Activated CD8-positive, alpha-beta T cell treated with anti-CD3 and anti-CD28 coated beads, Interleukin-2, amount 10 ng/mL, durations not matched to agents 7 days and 5 days (primary cell): ENCODE measurements at regions not wholly inside any gene's neighbourhood (a gene's known extent, or its start where the extent isn't known, plus 50 kb on each side); places are given as distances from the start of the nearest gene placed in this dataset.

Experiments
- ATAC-seq: fragments of 150-1000 bp; cut with Tn5 transposase; one replicate; pipeline ENCODE4 v1.10.0; 2021; ENCODE audit warnings: moderate library complexity
- CTCF ChIA-PET: fragments of 350-600 bp; sonication (Branson Sonifier 250); formaldehyde crosslinking; loops from one replicate; lab custom pipeline; 2021; ENCODE audit warnings: antibody characterized with exemption; lab: Charles Lee
- POLR2A ChIA-PET: fragments of 350-600 bp; sonication (Branson Sonifier 250); formaldehyde crosslinking; loops from one replicate; lab custom pipeline; 2021; ENCODE audit warnings: antibody characterized with exemption; lab: Charles Lee
- DNase-seq: peaks from one replicate; pipeline ENCODE4 v3.0.0-alpha.2; 2020
- H3K27ac Mint-ChIP-seq: one replicate; pipeline ENCODE4 v1.8.0; 2021; ENCODE audit warnings: mild to moderate bottlenecking, mixed read lengths
- H3K27me3 Mint-ChIP-seq: one replicate; pipeline ENCODE4 v1.8.0; 2021; ENCODE audit warnings: low read depth, mixed read lengths
- H3K36me3 Mint-ChIP-seq: one replicate; pipeline ENCODE4 v1.8.0; 2021; ENCODE audit warnings: low read depth, mixed read lengths
- H3K4me1 Mint-ChIP-seq: one replicate; pipeline ENCODE4 v1.8.0; 2021; ENCODE audit warnings: low read depth, mixed read lengths
- H3K4me3 Mint-ChIP-seq: one replicate; pipeline ENCODE4 v1.8.0; 2021; ENCODE audit warnings: mild to moderate bottlenecking, mixed read lengths
- H3K9me3 Mint-ChIP-seq: one replicate; pipeline ENCODE4 v1.8.0; 2022; ENCODE audit warnings: mixed read lengths; ENCODE audit not compliant: insufficient read depth

GRCh38 chr11:115930886-115931547 is 426.8 kb upstream of the CADM1 start:
- no peak for DNase-seq
- Mint-ChIP-seq H3K27ac (no peak overlapping the region), H3K4me1 (no peaks in the 10 kb centered on the region), H3K36me3 (no peaks in the 10 kb centered on the region), H3K9me3 (no peaks in the 10 kb centered on the region), H3K4me3 (no peak overlapping the region), H3K27me3 (no peaks in the 10 kb centered on the region)
- no peak for ATAC-seq
- CTCF ChIA-PET = no interaction called here
- POLR2A ChIA-PET = no interaction called here

- Mint-ChIP-seq H3K4me3 (no peak overlapping the region), H3K27ac (no peak overlapping the region)
Observed at GRCh38 chr11:115930291-115930690, 426.1 kb upstream of the CADM1 start.

DNA sequence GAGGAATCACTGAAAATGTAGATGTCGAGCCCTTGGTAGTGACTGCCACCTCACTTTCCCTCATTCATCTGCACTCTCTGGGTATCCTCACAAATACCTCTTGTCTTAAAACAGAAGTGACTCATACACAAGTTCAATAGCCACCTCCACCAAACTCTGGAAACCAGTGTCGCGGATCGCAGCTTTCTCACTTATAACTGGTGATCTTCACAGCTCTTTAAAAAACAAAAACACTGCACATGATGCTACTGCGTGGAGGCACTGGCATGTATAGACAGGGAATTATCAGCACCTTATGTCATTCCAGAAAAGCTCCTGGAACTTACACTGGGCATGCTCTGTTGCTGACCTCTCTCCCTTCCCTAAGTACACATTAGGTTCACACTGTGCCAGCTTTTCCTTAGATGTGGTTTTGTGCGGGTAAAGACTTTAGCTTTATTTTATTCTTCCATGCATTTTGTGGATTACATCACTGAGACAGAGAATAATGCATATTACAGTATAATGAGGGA is 425.5 kb upstream of the CADM1 start:
- H3K4me1 Mint-ChIP-seq = no peaks in the 10 kb centered on the region
- H3K27me3 Mint-ChIP-seq = no peaks in the 10 kb centered on the region
- CTCF ChIA-PET = no interaction called here

More at GRCh38 chr11:115930291-115930690, 426.1 kb upstream of the CADM1 start:
- DNase-seq = no peak
- ATAC-seq = no peak
- no peaks in the 10 kb centered on the region for H3K27me3 Mint-ChIP-seq
- ChIA-PET CTCF (no interaction called here), POLR2A (no interaction called here)
- H3K9me3 Mint-ChIP-seq = no peaks in the 10 kb centered on the region
- no peaks in the 10 kb centered on the region for H3K4me1 Mint-ChIP-seq
- no peaks in the 10 kb centered on the region for H3K36me3 Mint-ChIP-seq

GRCh38 chr11:115928811-115929210 is 424.6 kb upstream of the CADM1 start:
- H3K4me3 Mint-ChIP-seq = no peak overlapping the region
- no peak for ATAC-seq

More for the DNA sequence above, 425.5 kb upstream of the CADM1 start:
- Mint-ChIP-seq H3K27ac (no peak overlapping the region), H3K4me3 (no peak overlapping the region), H3K36me3 (no peaks in the 10 kb centered on the region), H3K9me3 (no peaks in the 10 kb centered on the region)
- ATAC-seq (no peak), DNase-seq (no peak)
- POLR2A ChIA-PET = no interaction called here

DNA sequence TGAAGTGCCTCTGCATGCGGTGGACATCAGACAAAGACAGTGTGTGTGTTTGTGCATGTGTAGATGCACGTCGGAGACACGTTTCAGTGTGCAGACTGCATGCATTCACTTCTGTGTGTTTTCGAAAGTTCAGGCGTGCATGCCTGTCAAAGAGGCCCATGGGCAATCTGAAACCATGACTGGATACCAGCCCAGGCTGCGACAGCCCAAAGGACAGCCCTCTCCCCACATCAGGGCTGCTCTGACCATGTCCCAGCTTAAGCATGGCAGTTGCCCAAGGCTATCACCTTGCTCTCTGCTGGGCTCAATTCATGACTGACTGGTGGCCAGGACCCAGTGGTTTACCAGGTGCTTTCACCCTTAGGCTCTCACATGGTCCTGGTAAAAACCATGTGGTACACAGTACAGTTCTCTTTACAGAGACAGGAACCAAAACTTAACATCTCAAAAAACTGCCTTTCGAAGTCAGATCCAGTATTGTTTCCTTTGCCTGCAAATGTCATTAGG is 423.7 kb upstream of the CADM1 start:
- no peak for ATAC-seq
- DNase-seq = no peak
- H3K27ac Mint-ChIP-seq = no peak overlapping the region
- no peaks in the 10 kb centered on the region for H3K4me1 Mint-ChIP-seq
- no peak overlapping the region for H3K4me3 Mint-ChIP-seq
- ChIA-PET CTCF (no interaction called here), POLR2A (no interaction called here)
- H3K9me3 Mint-ChIP-seq = peaks cover 5% of the 10 kb centered on the region
- H3K36me3 Mint-ChIP-seq = no peaks in the 10 kb centered on the region
- H3K27me3 Mint-ChIP-seq = no peaks in the 10 kb centered on the region

More at GRCh38 chr11:115928811-115929210, 424.6 kb upstream of the CADM1 start:
- CTCF ChIA-PET = no interaction called here
- no peak for DNase-seq
- no peak overlapping the region for H3K27ac Mint-ChIP-seq
- H3K9me3 Mint-ChIP-seq = peaks cover 5% of the 10 kb centered on the region
- POLR2A ChIA-PET = no interaction called here
- H3K4me1 Mint-ChIP-seq = no peaks in the 10 kb centered on the region
- H3K27me3 Mint-ChIP-seq = no peaks in the 10 kb centered on the region
- no peaks in the 10 kb centered on the region for H3K36me3 Mint-ChIP-seq

DNA sequence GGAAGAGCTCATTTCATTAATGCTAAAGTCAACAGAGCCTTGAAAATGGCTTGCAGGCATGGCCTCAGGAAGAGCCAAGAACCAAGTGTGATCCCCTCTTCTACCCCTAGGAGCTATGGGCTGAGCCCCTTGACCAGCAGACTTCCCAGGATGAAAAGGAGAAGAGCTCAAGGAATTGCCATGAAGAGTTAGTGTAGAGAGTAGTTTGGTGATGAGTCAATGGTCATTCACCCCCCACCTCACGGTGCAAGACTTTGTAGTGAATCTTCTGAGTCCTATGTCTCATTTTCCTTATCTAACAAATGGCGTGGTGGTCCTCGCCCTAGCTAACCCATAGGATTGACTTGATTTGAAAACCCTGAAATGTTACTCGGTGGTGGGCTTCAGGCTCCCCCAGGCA is 422.4 kb upstream of the CADM1 start:
- Mint-ChIP-seq H3K27ac (no peak overlapping the region), H3K36me3 (no peaks in the 10 kb centered on the region), H3K27me3 (no peaks in the 10 kb centered on the region), H3K4me3 (no peak overlapping the region), H3K4me1 (no peaks in the 10 kb centered on the region), H3K9me3 (peaks cover 5% of the 10 kb centered on the region)
- ChIA-PET POLR2A (no interaction called here), CTCF (no interaction called here)
- DNase-seq (no peak), ATAC-seq (no peak)

DNA sequence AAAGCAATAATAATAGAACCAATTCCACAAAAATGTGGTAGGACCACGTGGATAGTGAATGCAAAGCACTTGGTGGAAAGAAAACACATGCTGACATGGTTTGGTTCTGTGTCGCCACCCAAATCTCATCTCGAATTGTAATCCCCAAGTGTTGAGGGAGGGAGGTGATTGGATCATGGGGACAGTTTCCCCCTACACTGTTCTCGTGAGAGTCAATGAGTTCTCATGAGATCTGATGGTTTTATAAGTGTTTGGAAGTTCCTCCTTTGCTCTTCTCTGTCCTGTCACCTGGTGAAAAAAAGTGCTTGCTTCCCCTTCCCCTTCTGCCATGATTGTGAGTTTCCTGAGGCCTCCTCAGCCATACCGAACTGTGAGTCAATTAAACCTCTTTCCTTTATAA is 421.9 kb upstream of the CADM1 start:
- ATAC-seq = no peak
- POLR2A ChIA-PET = no interaction called here
- no peak for DNase-seq
- Mint-ChIP-seq H3K4me1 (no peaks in the 10 kb centered on the region), H3K9me3 (peaks cover 5% of the 10 kb centered on the region), H3K36me3 (no peaks in the 10 kb centered on the region), H3K27me3 (no peaks in the 10 kb centered on the region), H3K4me3 (no peak overlapping the region), H3K27ac (no peak overlapping the region)
- CTCF ChIA-PET = no interaction called here

DNA sequence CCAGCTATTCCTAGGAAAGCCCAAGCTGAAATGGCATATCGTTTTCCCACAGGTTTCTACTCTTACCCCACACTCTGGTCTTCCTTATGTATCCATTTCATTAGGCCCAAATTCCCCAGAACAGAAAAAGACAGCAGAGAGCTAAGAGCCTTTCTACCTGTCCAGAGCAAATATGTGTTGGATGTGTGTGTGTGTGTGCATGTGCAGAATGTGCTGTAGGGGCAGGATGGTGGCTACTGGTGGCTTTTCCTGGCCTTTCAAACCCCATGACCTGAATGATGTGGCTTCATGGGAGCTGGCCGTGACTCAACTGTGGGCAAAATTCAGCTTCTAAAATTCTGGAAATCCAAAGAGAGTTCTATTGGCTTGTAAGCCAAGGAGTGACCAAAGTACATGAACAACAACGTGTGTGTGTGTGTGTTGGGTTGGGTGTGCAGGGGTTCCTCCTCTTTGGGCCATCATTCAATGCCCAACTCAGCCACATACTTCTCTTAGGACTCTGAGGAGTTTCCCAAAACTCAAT is 421.4 kb upstream of the CADM1 start:
- no peak for ATAC-seq

DNA sequence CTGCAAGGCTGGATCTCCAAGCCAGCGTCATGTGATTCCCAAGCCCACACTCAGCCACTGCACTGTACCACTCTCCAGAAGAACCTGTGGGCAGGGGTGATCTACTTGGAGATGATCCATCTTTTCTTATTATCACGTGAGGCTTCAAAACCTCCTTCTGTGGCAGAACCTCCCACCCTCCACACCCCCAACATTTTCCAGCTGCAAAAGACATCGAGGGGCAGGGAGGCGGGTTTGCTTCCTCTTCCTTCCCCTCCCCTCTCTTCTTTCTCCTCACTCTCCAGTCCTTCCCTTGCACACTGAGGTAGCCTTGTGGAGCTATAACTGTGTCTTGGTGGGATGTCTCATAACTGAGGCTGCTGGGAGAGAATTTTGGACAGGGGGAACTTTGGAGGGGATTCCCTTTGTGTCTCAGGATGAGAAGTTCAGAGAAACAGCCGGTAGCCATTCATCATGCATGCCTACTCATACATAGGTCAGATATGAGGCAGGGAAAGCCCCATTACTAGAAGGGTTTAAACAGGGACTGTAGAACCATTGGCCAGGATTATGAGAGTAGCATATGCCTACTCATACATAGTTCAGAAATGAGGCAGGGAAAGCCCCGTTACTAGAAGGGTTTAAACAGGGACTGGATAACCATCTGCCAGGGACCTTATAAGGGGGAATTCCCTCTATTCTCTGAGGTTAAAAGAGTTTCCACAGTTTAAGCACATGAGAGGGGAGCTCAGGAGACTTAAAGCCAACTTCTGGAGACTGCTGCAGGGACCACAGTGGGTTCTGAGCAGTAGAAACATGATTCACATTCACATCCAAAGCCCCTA is 420.7 kb upstream of the CADM1 start:
- ATAC-seq (no peak), DNase-seq (no peak)
- peaks cover 5% of the 10 kb centered on the region for H3K9me3 Mint-ChIP-seq
- H3K36me3 Mint-ChIP-seq = no peaks in the 10 kb centered on the region
- ChIA-PET CTCF (no interaction called here), POLR2A (no interaction called here)
- H3K4me1 Mint-ChIP-seq = no peaks in the 10 kb centered on the region
- H3K27ac Mint-ChIP-seq = no peak overlapping the region
- no peak overlapping the region for H3K4me3 Mint-ChIP-seq
- H3K27me3 Mint-ChIP-seq = no peaks in the 10 kb centered on the region

More for the DNA sequence above, 421.4 kb upstream of the CADM1 start:
- H3K27me3 Mint-ChIP-seq = no peaks in the 10 kb centered on the region
- DNase-seq = no peak
- no peak overlapping the region for H3K27ac Mint-ChIP-seq
- ChIA-PET POLR2A (no interaction called here), CTCF (no interaction called here)
- peaks cover 5% of the 10 kb centered on the region for H3K9me3 Mint-ChIP-seq
- no peaks in the 10 kb centered on the region for H3K36me3 Mint-ChIP-seq
- H3K4me3 Mint-ChIP-seq = no peak overlapping the region
- H3K4me1 Mint-ChIP-seq = no peaks in the 10 kb centered on the region

DNA sequence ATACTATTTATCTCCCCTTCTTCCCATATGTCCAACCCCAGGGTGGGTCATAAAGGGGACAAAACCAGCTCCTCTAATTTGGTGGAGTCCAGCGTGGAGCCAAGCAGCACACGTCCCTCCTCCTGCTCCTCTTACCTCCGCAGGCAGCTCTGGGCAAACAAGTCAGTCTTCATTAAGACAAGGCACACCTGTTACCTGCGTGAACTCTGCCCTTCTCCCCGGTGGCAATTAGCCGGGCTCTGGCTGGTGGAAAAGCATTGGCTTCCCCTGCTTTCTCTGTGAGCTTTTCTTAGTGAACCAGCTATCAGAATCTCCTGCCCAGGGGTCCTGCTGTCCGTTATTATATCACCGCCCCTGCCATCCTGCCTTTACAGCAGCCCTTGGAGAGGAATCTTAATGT is 418.7 kb upstream of the CADM1 start:
- Mint-ChIP-seq H3K27me3 (no peaks in the 10 kb centered on the region), H3K4me1 (no peaks in the 10 kb centered on the region), H3K27ac (no peak overlapping the region), H3K36me3 (no peaks in the 10 kb centered on the region), H3K9me3 (peaks cover 5% of the 10 kb centered on the region), H3K4me3 (no peak overlapping the region)
- DNase-seq = no peak
- ChIA-PET CTCF (no interaction called here), POLR2A (no interaction called here)
- no peak for ATAC-seq

DNA sequence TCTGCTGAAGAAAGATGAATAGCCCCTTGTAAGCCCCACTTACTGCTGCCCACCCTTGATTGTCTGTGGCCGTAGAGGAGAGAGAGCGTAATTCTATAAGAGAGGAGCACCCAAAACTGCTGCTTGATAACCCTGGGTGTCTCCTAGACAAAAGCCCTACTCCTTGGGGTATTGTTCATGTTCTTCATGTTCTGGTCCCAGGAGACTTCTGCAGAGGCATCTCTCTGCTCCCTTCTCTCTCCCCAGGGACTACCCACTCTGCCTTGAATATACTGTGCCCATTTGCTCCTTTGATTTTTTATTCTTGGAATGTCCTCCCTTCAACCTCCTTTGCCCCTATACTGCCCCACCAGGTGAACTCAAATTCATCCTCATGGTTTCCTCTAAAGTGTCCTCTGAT is 417.8 kb upstream of the CADM1 start:
- CTCF ChIA-PET = no interaction called here
- Mint-ChIP-seq H3K9me3 (peaks cover 5% of the 10 kb centered on the region), H3K4me3 (no peak overlapping the region), H3K36me3 (no peaks in the 10 kb centered on the region), H3K27me3 (no peaks in the 10 kb centered on the region), H3K27ac (no peak overlapping the region), H3K4me1 (no peaks in the 10 kb centered on the region)
- ATAC-seq (no peak), DNase-seq (no peak)
- POLR2A ChIA-PET = no interaction called here

DNA sequence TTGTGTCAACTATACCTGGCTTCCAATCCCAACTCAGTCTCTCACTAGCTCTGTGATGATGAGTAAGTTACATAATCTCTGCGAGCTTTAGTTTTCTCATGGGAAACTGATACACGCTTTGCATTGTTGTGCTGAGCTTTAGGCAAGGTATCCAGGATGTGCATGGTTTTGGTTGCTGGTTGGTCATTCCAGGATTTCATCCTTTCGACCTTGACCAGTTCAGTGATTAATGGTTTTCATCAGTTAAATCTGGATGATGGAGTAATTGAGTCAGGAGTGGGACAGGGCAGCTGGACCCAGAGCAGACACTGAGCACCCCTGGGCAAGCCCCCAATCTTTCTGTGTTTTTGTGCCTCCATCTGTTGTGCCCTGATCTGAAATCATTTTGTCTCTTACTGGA is 417.3 kb upstream of the CADM1 start:
- Mint-ChIP-seq H3K27me3 (no peaks in the 10 kb centered on the region), H3K4me3 (no peak overlapping the region), H3K36me3 (no peaks in the 10 kb centered on the region), H3K27ac (no peak overlapping the region), H3K9me3 (peaks cover 5% of the 10 kb centered on the region), H3K4me1 (no peaks in the 10 kb centered on the region)
- ATAC-seq = no peak
- no peak for DNase-seq
- CTCF ChIA-PET = no interaction called here
- POLR2A ChIA-PET = no interaction called here
